Adipocyte (in vitro differentiated cells): ENCODE measurements at regions not wholly inside any gene's neighbourhood (a gene's known extent, or its start where the extent isn't known, plus 50 kb on each side); places are given as distances from the start of the nearest gene placed in this dataset.
A peak's percentile ranks its signal among the peaks of the same experiment; 100 is the strongest.
"Not testable (repeated sequence)": the region's sequence is repeated elsewhere in the genome, so short reads cannot be mapped to it uniquely, and the experiment has no call there.

Experiments used
- DNase-seq: peaks from one replicate; pipeline ENCODE4 v3.0.0-alpha.2; 2015; ENCODE audit warnings: low read depth
- H3K27me3 ChIP-seq: replicated peaks from 2 replicates; pipeline ENCODE4 v1.7.0; 2013; ENCODE audit warnings: mild to moderate bottlenecking, low read length, moderate library complexity; ENCODE audit not compliant: control insufficient read depth, insufficient read depth
- H3K36me3 ChIP-seq: 2 replicates; pipeline ENCODE4 v1.7.0; 2013; ENCODE audit warnings: low read length, mild to moderate bottlenecking, moderate library complexity; ENCODE audit not compliant: control insufficient read depth, insufficient read depth, severe bottlenecking
- H3K4me1 ChIP-seq: 2 replicates; pipeline ENCODE4 v1.7.0; 2013; ENCODE audit warnings: mild to moderate bottlenecking, low read length, moderate library complexity; ENCODE audit not compliant: control insufficient read depth, insufficient read depth
- H3K4me3 ChIP-seq: 2 replicates; pipeline ENCODE4 v1.7.0; 2013; ENCODE audit warnings: mild to moderate bottlenecking, low read length, moderate library complexity
- H3K9ac ChIP-seq: 2 replicates; pipeline ENCODE4 v1.7.0; 2013; ENCODE audit warnings: mild to moderate bottlenecking, low read length, moderate library complexity
- H3K9me3 ChIP-seq: 2 replicates; pipeline ENCODE4 v1.7.0; 2013; ENCODE audit warnings: mild to moderate bottlenecking, low read length, moderate library complexity; ENCODE audit not compliant: control insufficient read depth

DNA sequence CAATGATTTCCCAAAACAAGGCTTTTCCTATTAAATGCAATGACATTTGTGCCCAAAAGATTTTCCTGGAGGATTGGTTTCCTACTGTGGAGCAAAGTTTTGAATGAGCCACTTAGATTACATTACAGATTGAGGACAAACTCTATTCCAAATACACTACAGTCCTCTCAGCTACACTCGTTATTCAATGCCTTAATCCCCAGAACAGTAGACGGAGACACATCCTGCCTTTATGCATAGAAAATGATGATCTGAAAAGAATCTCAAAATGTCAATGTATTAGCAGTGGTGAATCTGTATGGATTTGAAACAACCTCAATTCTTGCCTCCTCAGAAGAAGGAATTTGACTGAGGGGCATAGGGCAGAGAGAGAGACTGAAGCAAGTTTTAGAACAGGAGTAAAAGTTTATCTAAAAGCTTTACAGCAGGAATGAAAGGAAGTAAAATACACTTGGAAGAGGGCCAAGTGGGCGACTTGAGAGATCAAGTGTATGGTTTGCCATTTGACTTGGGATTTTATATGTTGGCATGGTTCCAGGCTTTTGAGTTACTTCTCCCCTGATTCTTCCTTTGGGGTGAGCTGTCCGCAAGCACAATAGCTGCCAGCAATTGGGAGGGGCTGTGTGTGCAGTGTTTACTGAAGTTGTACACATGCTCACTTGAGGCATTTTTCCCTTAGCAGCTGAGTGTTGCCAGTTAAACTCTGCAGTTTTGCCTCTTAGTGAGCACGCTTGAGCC is 891.9 kb upstream of the MBL2 start:
- Histone ChIP-seq H3K9ac (no peak overlapping the region), H3K4me3 (peak overlapping the region; percentile 42), H3K36me3 (no peaks in the 10 kb centered on the region), H3K4me1 (peaks cover 3% of the 10 kb centered on the region), H3K9me3 (peaks cover 6% of the 10 kb centered on the region), H3K27me3 (no peaks in the 10 kb centered on the region)
- DNase-seq = no peak

DNA sequence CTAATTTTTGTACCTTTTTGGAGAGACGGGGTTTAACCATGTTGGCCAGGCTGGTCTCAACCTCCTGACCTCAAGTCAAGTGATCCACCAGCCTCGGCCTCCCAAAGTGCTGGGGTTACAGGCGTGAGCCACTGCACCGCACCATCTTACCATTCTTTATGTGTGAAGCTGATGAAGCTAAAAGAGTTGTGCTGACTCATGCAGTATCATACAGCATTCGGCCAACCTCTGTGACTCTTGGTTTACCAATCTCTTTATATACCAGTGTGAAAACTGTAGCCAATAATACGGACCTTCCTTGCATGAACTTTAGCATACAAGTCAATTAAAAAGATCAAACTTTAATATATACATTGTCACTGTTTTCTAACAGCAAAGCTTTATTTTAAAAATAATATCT is 878.2 kb upstream of the MBL2 start:
- no peak overlapping the region for H3K4me3 ChIP-seq

DNA sequence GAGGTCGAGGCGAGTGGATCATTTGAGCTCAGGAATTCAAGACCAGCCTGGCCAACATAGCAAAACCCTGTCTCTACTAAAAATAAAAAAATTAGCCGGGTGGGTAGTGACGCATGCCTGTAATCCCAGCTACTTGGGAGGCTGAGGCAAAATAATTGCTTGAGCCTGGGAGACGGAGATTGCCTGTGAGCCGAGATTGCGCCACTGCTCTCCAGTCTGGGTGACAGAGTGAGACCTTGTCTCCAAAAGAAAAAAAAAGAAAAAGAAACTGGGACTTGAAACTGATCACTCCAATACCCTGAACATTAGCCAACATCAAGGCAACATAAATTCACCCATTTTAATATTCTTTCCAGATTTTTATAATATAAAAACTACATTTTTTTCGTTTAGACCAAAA is 874.6 kb upstream of the MBL2 start:
- not testable (repeated sequence) for H3K36me3 ChIP-seq, H3K4me3 ChIP-seq, H3K9ac ChIP-seq, DNase-seq, H3K4me1 ChIP-seq, H3K27me3 ChIP-seq
- H3K9me3 ChIP-seq = peaks cover 10% of the 10 kb centered on the region

More for the DNA sequence above, 878.2 kb upstream of the MBL2 start:
- Histone ChIP-seq H3K36me3 (no peaks in the 10 kb centered on the region), H3K9ac (no peak overlapping the region), H3K27me3 (no peaks in the 10 kb centered on the region), H3K4me1 (no peaks in the 10 kb centered on the region), H3K9me3 (no peaks in the 10 kb centered on the region)
- DNase-seq = no peak

DNA sequence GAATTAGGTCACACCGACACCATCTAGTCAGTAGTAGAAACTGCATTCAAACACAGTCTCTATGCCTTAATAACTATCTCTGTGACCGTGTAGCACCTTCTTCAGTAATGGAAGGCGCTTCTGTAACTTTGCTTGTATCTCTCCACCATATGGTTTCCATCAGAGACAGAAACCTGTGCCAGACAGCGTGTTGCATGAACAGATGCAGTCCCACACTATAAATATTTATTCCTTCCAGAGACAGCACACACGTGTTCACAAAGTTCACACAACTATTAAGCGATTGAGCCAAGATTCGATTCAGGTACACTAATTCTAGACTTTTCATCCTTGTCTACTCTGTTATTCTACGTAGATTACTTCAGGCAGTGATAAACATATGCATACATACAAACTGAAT is 873.9 kb upstream of the MBL2 start:
- no peaks in the 10 kb centered on the region for H3K27me3 ChIP-seq
- peaks cover 13% of the 10 kb centered on the region for H3K9me3 ChIP-seq
- H3K4me1 ChIP-seq = no peaks in the 10 kb centered on the region
- H3K9ac ChIP-seq = no peak overlapping the region
- no peak overlapping the region for H3K4me3 ChIP-seq
- DNase-seq = no peak
- no peaks in the 10 kb centered on the region for H3K36me3 ChIP-seq

DNA sequence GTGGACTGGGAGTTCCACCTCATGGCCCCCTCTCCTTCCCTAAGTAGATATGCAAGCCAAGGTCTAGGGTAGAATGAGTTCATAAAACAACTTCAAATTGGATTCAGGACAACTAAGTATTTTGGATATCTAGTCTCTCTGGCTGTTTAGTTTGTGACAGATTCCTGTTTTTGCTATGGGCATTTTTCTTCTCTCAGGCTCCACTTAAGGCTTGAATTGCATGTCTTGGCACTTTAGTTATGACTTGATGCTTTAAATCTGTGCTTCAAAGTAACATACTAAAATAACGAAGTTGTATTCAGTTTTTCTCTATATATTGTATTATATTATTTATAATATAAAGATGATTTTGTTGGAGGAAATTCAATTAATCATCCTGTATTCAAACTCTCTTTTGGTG is 873.4 kb upstream of the MBL2 start:
- Histone ChIP-seq H3K9me3 (peaks cover 13% of the 10 kb centered on the region), H3K4me1 (no peaks in the 10 kb centered on the region), H3K36me3 (no peaks in the 10 kb centered on the region), H3K27me3 (no peaks in the 10 kb centered on the region), H3K9ac (no peak overlapping the region), H3K4me3 (no peak overlapping the region)
- DNase-seq = no peak

DNA sequence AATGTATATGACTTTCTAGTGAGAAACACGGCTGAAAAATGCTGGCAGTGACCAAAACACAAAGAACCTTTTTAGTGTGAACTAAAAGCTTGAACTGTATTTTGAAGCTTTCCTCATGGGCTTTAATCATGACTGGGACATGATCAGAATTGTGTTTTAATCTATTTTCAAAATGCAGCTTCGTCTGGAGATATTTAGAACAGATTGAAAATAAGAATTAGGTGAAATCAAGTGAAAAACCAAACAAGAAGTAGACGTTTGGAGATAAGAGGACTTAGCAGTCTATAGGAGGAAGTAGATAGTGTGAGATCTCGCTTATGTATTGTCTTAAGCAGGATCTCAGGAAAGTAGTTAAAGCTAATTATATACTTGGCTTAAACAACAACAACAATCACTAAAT is 865.4 kb upstream of the MBL2 start:
- H3K9me3 ChIP-seq = peaks cover 6% of the 10 kb centered on the region
- peaks cover 4% of the 10 kb centered on the region for H3K27me3 ChIP-seq
- H3K4me3 ChIP-seq = no peak overlapping the region
- no peaks in the 10 kb centered on the region for H3K36me3 ChIP-seq
- DNase-seq = no peak
- no peak overlapping the region for H3K9ac ChIP-seq
- H3K4me1 ChIP-seq = no peaks in the 10 kb centered on the region

DNA sequence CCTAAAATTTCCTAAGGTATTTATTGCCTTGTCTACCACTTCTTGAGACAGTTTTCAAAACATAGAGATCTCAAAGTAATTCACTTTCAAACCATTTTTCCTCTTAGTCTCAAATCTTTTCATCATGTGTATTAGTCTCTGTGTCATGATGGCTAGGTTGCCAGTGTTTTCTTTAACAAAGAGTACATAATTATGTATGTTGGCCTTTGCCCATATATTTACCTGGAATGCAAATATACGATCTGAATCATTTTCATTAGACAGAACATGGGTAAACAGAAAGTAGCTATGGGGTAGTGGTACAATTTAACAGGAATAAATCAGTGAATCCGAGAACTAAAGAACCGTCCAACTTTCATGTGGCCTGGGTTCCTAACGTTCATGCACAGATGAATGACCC is 852.1 kb upstream of the MBL2 start:
- DNase-seq = no peak
- no peaks in the 10 kb centered on the region for H3K4me1 ChIP-seq
- no peaks in the 10 kb centered on the region for H3K9me3 ChIP-seq
- no peak overlapping the region for H3K4me3 ChIP-seq
- H3K36me3 ChIP-seq = no peaks in the 10 kb centered on the region
- no peaks in the 10 kb centered on the region for H3K27me3 ChIP-seq
- no peak overlapping the region for H3K9ac ChIP-seq

DNA sequence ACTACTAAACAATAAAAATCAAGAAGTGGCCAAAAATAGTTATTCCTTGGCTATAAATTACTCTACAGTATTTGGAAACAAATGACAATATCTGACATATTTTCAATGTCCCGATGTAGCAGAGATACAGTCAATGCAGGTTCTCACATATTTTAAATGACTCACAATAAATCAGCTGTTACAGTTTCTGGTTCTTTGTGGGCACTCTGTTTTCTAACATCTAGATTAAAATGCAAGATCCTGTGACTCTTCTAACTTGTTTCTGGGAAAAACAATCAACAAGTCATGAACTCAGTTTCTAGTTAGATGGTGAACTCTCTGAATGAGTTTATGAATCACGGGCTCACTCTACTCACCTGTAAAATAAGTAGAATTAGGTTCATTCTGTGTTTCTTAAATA is 849.6 kb upstream of the MBL2 start:
- DNase-seq = no peak
- H3K9me3 ChIP-seq = no peaks in the 10 kb centered on the region
- no peaks in the 10 kb centered on the region for H3K4me1 ChIP-seq
- H3K4me3 ChIP-seq = no peak overlapping the region
- no peak overlapping the region for H3K9ac ChIP-seq
- no peaks in the 10 kb centered on the region for H3K36me3 ChIP-seq
- H3K27me3 ChIP-seq = no peaks in the 10 kb centered on the region

DNA sequence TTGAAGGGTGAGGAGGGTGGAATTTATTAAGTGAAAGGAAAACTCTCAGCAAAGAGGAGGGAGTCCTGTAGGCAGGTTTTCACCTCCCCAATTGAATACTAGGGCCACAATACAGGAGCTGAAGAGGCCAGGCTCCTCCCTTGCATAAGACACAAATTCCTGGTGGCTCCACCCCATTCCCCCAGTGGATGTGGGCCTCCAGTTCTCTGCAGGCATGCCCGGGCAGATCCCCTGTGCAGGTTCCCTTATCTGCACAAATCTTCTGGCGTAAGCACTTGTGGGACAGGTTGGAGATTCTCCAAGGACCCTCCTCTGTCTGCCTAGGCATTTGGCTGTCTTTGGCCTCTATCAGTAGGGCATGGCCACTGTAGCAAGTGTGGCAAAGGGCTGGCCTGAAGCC is 847.1 kb upstream of the MBL2 start:
- Histone ChIP-seq H3K27me3 (no peaks in the 10 kb centered on the region), H3K9ac (no peak overlapping the region), H3K4me1 (no peaks in the 10 kb centered on the region), H3K9me3 (no peaks in the 10 kb centered on the region), H3K4me3 (no peak overlapping the region), H3K36me3 (no peaks in the 10 kb centered on the region)
- no peak for DNase-seq

DNA sequence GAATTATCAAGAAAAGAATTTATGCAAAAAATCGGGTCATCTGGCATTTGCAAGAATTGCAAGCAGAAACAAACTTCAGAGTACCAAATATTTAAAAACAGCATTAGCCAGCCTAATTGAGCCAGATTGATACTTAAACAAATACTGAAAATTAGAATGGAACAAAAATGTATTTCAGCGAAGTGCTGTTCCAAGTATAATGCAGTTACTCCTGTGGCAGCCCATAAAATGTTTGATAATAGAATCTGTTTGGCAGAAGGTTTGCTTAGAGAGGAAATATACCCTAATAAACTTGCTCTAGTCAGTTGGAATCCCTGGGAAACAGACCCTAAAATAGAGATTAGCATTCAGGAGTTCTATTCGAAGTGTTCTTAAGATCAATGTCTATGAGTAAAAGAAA is 835.1 kb upstream of the MBL2 start:
- Histone ChIP-seq H3K36me3 (no peaks in the 10 kb centered on the region), H3K9me3 (no peaks in the 10 kb centered on the region), H3K4me1 (no peaks in the 10 kb centered on the region), H3K27me3 (no peaks in the 10 kb centered on the region), H3K9ac (no peak overlapping the region), H3K4me3 (no peak overlapping the region)
- DNase-seq = no peak

DNA sequence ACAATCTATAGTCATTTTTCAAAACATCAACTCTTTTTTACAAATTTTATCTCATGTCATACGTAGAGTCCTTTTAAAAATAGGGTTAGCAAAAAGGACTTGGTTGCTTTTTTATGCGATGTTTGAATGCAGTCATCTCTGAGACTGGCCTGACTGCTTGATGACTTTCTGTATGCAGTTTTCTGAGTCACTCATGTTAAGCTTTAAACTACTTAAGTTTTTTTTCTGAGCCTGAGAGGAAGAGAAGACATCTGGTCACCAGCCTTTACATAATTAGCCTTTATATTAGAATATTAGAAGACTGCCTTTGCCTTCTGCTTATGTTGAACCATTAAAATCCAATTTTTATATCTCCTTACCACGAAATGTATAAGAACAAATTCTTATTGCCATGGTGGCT is 834.4 kb upstream of the MBL2 start:
- Histone ChIP-seq H3K36me3 (no peaks in the 10 kb centered on the region), H3K4me1 (no peaks in the 10 kb centered on the region), H3K9me3 (no peaks in the 10 kb centered on the region), H3K9ac (no peak overlapping the region), H3K4me3 (no peak overlapping the region), H3K27me3 (no peaks in the 10 kb centered on the region)
- no peak for DNase-seq

DNA sequence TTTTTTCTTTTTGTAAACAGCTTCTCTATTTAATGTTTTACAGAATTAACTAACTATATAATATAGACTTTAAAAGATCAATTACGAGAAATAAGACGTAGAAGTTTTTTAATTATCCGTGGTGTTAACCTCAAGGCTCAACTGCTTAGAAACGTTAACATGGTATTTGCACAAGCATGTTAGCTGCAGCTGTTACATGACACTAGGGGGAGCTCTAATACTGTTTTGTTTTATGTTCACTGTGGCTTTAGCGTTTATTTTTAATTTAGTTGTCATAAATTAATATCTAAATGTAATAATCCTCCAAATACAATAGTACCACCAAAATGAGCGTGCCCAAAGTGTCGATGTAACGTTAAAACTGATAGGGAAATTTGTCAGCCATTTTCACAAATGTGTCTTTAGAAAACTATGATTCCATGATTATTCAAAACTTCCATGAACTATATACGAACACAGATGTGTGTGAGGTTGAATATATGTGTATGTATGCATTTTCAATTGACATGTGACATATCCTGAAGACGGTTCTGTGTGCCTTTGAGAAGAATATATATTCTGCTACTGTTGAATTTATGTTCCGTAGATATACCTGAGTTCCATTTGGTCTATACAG is 828.8 kb upstream of the MBL2 start:
- Histone ChIP-seq H3K36me3 (no peaks in the 10 kb centered on the region), H3K9me3 (peaks cover 5% of the 10 kb centered on the region)
- DNase-seq = peak; percentile 70

More for the DNA sequence above, 828.8 kb upstream of the MBL2 start:
- Histone ChIP-seq H3K4me1 (no peaks in the 10 kb centered on the region), H3K4me3 (no peak overlapping the region), H3K9ac (no peak overlapping the region), H3K27me3 (peaks cover 18% of the 10 kb centered on the region)
